Panc1 (cell line): ENCODE measurements at regions not wholly inside any gene's neighbourhood (a gene's known extent, or its start where the extent isn't known, plus 50 kb on each side); places are given as distances from the start of the nearest gene placed in this dataset.

Source experiments
- ATAC-seq: fragments of 200-7000 bp; cut with Tn5 transposase; 2 replicates; pipeline ENCODE4 v1.9.1; 2020; ENCODE audit warnings: mild to moderate bottlenecking, moderate library complexity
- BruUV-seq: library from RNA; stranded (reverse); fragments of 400-500 nt; replicated peaks from 2 replicates; lab custom pipeline; 2021; lab: Mats Ljungman, UMichigan
- CTCF ChIA-PET: fragments of 300-600 bp; sonication (Branson Sonifier 250); formaldehyde crosslinking; loops from one replicate; lab custom pipeline; 2022; ENCODE audit warnings: antibody characterized with exemption; lab: Charles Lee
- POLR2A ChIA-PET: fragments of 300-600 bp; sonication (Branson Sonifier 250); formaldehyde crosslinking; loops from one replicate; lab custom pipeline; 2022; ENCODE audit warnings: antibody characterized with exemption; lab: Charles Lee
- DNase-seq: peaks from one replicate; pipeline ENCODE4 v3.0.0-alpha.2; 2010; ENCODE audit warnings: low read depth, low spot score
- H3K27ac ChIP-seq: 2 replicates; pipeline ENCODE4 v1.5.1; 2011; ENCODE audit warnings: mild to moderate bottlenecking, low read length, inconsistent platforms
- H3K27me3 ChIP-seq: fragments of 200-500 bp; sonication (Bioruptor generic); 2 replicates; pipeline ENCODE4 v1.6.0; 2014; ENCODE audit warnings: low read length, inconsistent platforms; ENCODE audit not compliant: control insufficient read depth, insufficient read depth
- H3K36me3 ChIP-seq: fragments of 200-500 bp; sonication (Bioruptor generic); 2 replicates; pipeline ENCODE4 v1.5.1; 2014; ENCODE audit warnings: inconsistent platforms, mild to moderate bottlenecking, low read length, moderate library complexity; ENCODE audit not compliant: control insufficient read depth, insufficient read depth
- H3K4me1 ChIP-seq: 2 replicates; pipeline ENCODE4 v1.5.1; 2011; ENCODE audit warnings: inconsistent platforms, mild to moderate bottlenecking, low read length, moderate library complexity; ENCODE audit not compliant: control insufficient read depth, insufficient read depth
- H3K4me3 ChIP-seq, 2 experiments: 2 replicates each; pipeline ENCODE4 v1.5.1; 2011 to 2012; ENCODE audit warnings: low read depth in 2 of 2, low read length in 2 of 2, mild to moderate bottlenecking in 2 of 2, inconsistent platforms in 1 of 2, moderate library complexity in 1 of 2
- H3K9me3 ChIP-seq: fragments of 200-500 bp; sonication (Bioruptor generic); 2 replicates; pipeline ENCODE4 v1.5.1; 2014; ENCODE audit warnings: low read depth, mild to moderate bottlenecking, inconsistent platforms, low read length, moderate library complexity; ENCODE audit not compliant: control insufficient read depth, insufficient read depth
- POLR2AphosphoS5 ChIP-seq: IDR thresholded peaks from 2 replicates; pipeline ENCODE4 v1.6.1; 2012; ENCODE audit warnings: mild to moderate bottlenecking, low read depth, low read length, moderate library complexity
- REST ChIP-seq, 2 experiments: IDR thresholded peaks; 2 replicates each; pipeline ENCODE4 v1.6.1; 2011 to 2012; ENCODE audit warnings: low read depth in 2 of 2, control low read depth in 1 of 2, low read length in 1 of 2, mild to moderate bottlenecking in 1 of 2, moderate library complexity in 1 of 2; ENCODE audit not compliant: insufficient read depth in 1 of 2
- SIN3A ChIP-seq: IDR thresholded peaks from 2 replicates; pipeline ENCODE4 v1.6.1; 2012; ENCODE audit warnings: low read depth, mild to moderate bottlenecking, low read length, moderate library complexity, borderline replicate concordance; ENCODE audit not compliant: insufficient read depth
- TCF7L2 ChIP-seq: IDR thresholded peaks from 2 replicates; pipeline ENCODE4 v1.6.1; 2011; ENCODE audit warnings: mild to moderate bottlenecking, low read depth, low read length, inconsistent platforms
- in situ Hi-C: cut with HindIII; loops from 2 replicates; pipeline ENCODE4 v1.10.0; 2016; ENCODE audit warnings: low sequenced_read_pairs, low pct_unique_long_range_greater_than_20kb
- intact Hi-C: fragments of 100-400 bp; cut with micrococcal nuclease; formaldehyde crosslinking; loops from one replicate; pipeline ENCODE4 v1.10.0; 2022; ENCODE audit not compliant: unreplicated experiment
- TF ChIP-seq, protein P1 (sequence below): fragments of 450-650 bp; IDR thresholded peaks from 2 replicates; pipeline ENCODE4 v1.5.1; 2017; ENCODE audit warnings: mild to moderate bottlenecking

DNA sequence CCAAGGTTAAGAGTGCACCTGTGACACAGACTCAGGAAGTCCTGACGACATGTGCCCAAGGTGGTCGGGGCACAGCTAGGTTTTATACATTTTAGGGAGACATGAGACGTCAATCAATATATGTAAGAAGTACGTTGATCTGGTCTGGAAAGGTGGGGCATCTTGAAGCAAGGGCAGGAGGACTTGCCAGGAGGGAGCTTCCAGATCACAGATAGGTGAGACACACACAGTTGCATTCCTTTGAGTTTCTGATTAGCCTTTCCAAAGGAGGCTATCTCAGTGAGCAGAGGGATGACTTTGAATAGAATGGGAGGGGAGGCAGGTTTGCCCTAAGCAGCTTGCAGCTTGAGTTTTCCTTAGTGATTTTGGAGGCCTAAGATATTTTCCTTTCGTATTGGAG, 257.4 kb downstream of the CGGBP1 start:
- Histone ChIP-seq H3K27me3 (no peaks in the 10 kb centered on the region; the same call in 1 of the 2 replicates), H3K36me3 (no peaks in the 10 kb centered on the region), H3K4me3 (no peak overlapping the region), H3K4me1 (no peaks in the 10 kb centered on the region), H3K9me3 (no peaks in the 10 kb centered on the region), H3K27ac (no peak overlapping the region)
- CTCF ChIA-PET: no interaction called here
- TF ChIP-seq REST (IDR thresholded peaks at IDR 0.05; ENCODE audit: insufficient read depth in 1 of 2, low read depth in 2 of 2, low read length in 1 of 2): no peak
- TF ChIP-seq TCF7L2: no peak
- TF ChIP-seq, protein P1, sequence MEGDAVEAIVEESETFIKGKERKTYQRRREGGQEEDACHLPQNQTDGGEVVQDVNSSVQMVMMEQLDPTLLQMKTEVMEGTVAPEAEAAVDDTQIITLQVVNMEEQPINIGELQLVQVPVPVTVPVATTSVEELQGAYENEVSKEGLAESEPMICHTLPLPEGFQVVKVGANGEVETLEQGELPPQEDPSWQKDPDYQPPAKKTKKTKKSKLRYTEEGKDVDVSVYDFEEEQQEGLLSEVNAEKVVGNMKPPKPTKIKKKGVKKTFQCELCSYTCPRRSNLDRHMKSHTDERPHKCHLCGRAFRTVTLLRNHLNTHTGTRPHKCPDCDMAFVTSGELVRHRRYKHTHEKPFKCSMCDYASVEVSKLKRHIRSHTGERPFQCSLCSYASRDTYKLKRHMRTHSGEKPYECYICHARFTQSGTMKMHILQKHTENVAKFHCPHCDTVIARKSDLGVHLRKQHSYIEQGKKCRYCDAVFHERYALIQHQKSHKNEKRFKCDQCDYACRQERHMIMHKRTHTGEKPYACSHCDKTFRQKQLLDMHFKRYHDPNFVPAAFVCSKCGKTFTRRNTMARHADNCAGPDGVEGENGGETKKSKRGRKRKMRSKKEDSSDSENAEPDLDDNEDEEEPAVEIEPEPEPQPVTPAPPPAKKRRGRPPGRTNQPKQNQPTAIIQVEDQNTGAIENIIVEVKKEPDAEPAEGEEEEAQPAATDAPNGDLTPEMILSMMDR: no peak
- no peak for TF ChIP-seq POLR2AphosphoS5
- TF ChIP-seq SIN3A: no peak
- ATAC-seq: no peak
- DNase-seq: no peak
- POLR2A ChIA-PET: no interaction called here
- intact Hi-C loops: no loop called here
- in situ Hi-C loops: no loop called here
- no TSS peak for BruUV-seq

DNA sequence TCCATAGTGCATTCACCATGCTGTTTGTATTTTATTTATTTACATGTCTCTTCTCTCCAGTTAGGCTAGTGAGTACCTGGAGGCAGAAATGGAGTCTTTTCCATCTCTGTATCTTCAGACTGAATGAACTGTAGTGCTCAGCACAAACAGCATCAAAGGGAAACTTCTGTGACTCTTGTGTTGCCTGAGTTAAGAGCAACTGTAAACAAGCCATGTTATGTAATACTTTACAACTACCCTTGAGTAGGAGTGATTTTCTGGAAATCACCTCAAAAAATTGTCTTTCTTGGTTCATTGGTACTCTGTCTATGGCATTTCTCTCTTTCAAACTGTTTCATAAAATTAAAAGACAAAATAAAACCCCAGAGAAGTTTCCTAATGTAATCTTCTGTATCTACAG, 258.3 kb downstream of the CGGBP1 start:
- Histone ChIP-seq H3K27me3 (no peaks in the 10 kb centered on the region; the same call in 1 of the 2 replicates), H3K27ac (no peak overlapping the region), H3K4me1 (no peaks in the 10 kb centered on the region), H3K4me3 (no peak overlapping the region), H3K9me3 (no peaks in the 10 kb centered on the region), H3K36me3 (no peaks in the 10 kb centered on the region)
- no peak for ATAC-seq
- no peak for DNase-seq
- intact Hi-C loops: no loop called here
- TF ChIP-seq POLR2AphosphoS5: no peak
- TF ChIP-seq REST (IDR thresholded peaks at IDR 0.05; ENCODE audit: insufficient read depth in 1 of 2, low read depth in 2 of 2, low read length in 1 of 2): no peak
- no peak for TF ChIP-seq SIN3A
- TF ChIP-seq, protein P1: no peak
- no peak for TF ChIP-seq TCF7L2
- ChIA-PET POLR2A (no interaction called here), CTCF (no interaction called here)
- in situ Hi-C loops: no loop called here
- BruUV-seq: no TSS peak
